ENCODE measurements at regions not wholly inside any gene's neighbourhood (a gene's known extent, or its start where the extent isn't known, plus 50 kb on each side); places are given as distances from the start of the nearest gene placed in this dataset.
"Not testable (repeated sequence)": the region's sequence is repeated elsewhere in the genome, so short reads cannot be mapped to it uniquely, and the experiment has no call there.

- intact Hi-C loops (cut with micrococcal nuclease); H3K9me3 Mint-ChIP-seq; H3K27ac Mint-ChIP-seq; H3K36me3 Mint-ChIP-seq (ENCODE audit: low read depth); H3K4me3 Mint-ChIP-seq; H3K27me3 Mint-ChIP-seq (ENCODE audit: insufficient read depth); DNase-seq (ENCODE audit: low spot score); H3K4me1 Mint-ChIP-seq (ENCODE audit: low read depth): not testable (repeated sequence)
Observed at GRCh38 chr4:189721016-189721993, 219.4 kb upstream of the FRG1 start.

GRCh38 chr4:189722324-189723003 is 218.2 kb upstream of the FRG1 start:
- H3K36me3 Mint-ChIP-seq (ENCODE audit: low read depth); H3K27ac Mint-ChIP-seq; intact Hi-C loops (cut with micrococcal nuclease); H3K4me3 Mint-ChIP-seq; H3K9me3 Mint-ChIP-seq; H3K4me1 Mint-ChIP-seq (ENCODE audit: low read depth); H3K27me3 Mint-ChIP-seq (ENCODE audit: insufficient read depth); DNase-seq (ENCODE audit: low spot score): not testable (repeated sequence)

- DNase-seq (ENCODE audit: low spot score); H3K27ac Mint-ChIP-seq; H3K27me3 Mint-ChIP-seq (ENCODE audit: insufficient read depth); H3K4me3 Mint-ChIP-seq; H3K36me3 Mint-ChIP-seq (ENCODE audit: low read depth); H3K4me1 Mint-ChIP-seq (ENCODE audit: low read depth); H3K9me3 Mint-ChIP-seq; intact Hi-C loops (cut with micrococcal nuclease): not testable (repeated sequence)
Observed at GRCh38 chr4:189727982-189728638, 212.6 kb upstream of the FRG1 start.

GRCh38 chr4:189731989-189732388 is 208.7 kb upstream of the FRG1 start:
- DNase-seq (ENCODE audit: low spot score); H3K9me3 Mint-ChIP-seq; H3K4me1 Mint-ChIP-seq (ENCODE audit: low read depth); H3K36me3 Mint-ChIP-seq (ENCODE audit: low read depth); H3K27me3 Mint-ChIP-seq (ENCODE audit: insufficient read depth); H3K27ac Mint-ChIP-seq; H3K4me3 Mint-ChIP-seq; intact Hi-C loops (cut with micrococcal nuclease): not testable (repeated sequence)

- H3K27ac Mint-ChIP-seq; H3K36me3 Mint-ChIP-seq (ENCODE audit: low read depth); intact Hi-C loops (cut with micrococcal nuclease); DNase-seq (ENCODE audit: low spot score); H3K9me3 Mint-ChIP-seq; H3K4me1 Mint-ChIP-seq (ENCODE audit: low read depth); H3K27me3 Mint-ChIP-seq (ENCODE audit: insufficient read depth); H3K4me3 Mint-ChIP-seq: not testable (repeated sequence)
Observed at GRCh38 chr4:189733507-189733906, 207.2 kb upstream of the FRG1 start.

- not testable (repeated sequence) for H3K4me3 Mint-ChIP-seq, H3K9me3 Mint-ChIP-seq
Observed at GRCh38 chr4:189734648-189735267, 205.9 kb upstream of the FRG1 start.

GRCh38 chr4:189736656-189737055 is 204.0 kb upstream of the FRG1 start:
- H3K9me3 Mint-ChIP-seq = peaks cover 12% of the 10 kb centered on the region
- intact Hi-C loops (cut with micrococcal nuclease); H3K27me3 Mint-ChIP-seq (ENCODE audit: insufficient read depth); DNase-seq (ENCODE audit: low spot score); H3K4me1 Mint-ChIP-seq (ENCODE audit: low read depth); H3K27ac Mint-ChIP-seq; H3K36me3 Mint-ChIP-seq (ENCODE audit: low read depth); H3K4me3 Mint-ChIP-seq: not testable (repeated sequence)

More at GRCh38 chr4:189734648-189735267, 205.9 kb upstream of the FRG1 start:
- H3K27ac Mint-ChIP-seq; H3K4me1 Mint-ChIP-seq (ENCODE audit: low read depth); intact Hi-C loops (cut with micrococcal nuclease); DNase-seq (ENCODE audit: low spot score); H3K36me3 Mint-ChIP-seq (ENCODE audit: low read depth); H3K27me3 Mint-ChIP-seq (ENCODE audit: insufficient read depth): not testable (repeated sequence)

- H3K27me3 Mint-ChIP-seq (ENCODE audit: insufficient read depth); H3K9me3 Mint-ChIP-seq; H3K27ac Mint-ChIP-seq; DNase-seq (ENCODE audit: low spot score); intact Hi-C loops (cut with micrococcal nuclease); H3K36me3 Mint-ChIP-seq (ENCODE audit: low read depth); H3K4me3 Mint-ChIP-seq; H3K4me1 Mint-ChIP-seq (ENCODE audit: low read depth): not testable (repeated sequence)
Observed at GRCh38 chr4:189740118-189740517, 200.6 kb upstream of the FRG1 start.

- intact Hi-C loops (cut with micrococcal nuclease) = no loop called here
- H3K4me3 Mint-ChIP-seq = no peak overlapping the region
- no peaks in the 10 kb centered on the region for H3K36me3 Mint-ChIP-seq (ENCODE audit: low read depth)
- H3K9me3 Mint-ChIP-seq = peaks cover 7% of the 10 kb centered on the region
- H3K27ac Mint-ChIP-seq = no peak overlapping the region
- H3K4me1 Mint-ChIP-seq (ENCODE audit: low read depth) = no peaks in the 10 kb centered on the region
- no peak for DNase-seq (ENCODE audit: low spot score)
- H3K27me3 Mint-ChIP-seq (ENCODE audit: insufficient read depth) = no peaks in the 10 kb centered on the region
Observed at GRCh38 chr4:189740873-189741272, 199.8 kb upstream of the FRG1 start.

GRCh38 chr4:189753092-189753491 is 187.6 kb upstream of the FRG1 start:
- H3K9me3 Mint-ChIP-seq; H3K4me1 Mint-ChIP-seq (ENCODE audit: low read depth); intact Hi-C loops (cut with micrococcal nuclease); DNase-seq (ENCODE audit: low spot score); H3K4me3 Mint-ChIP-seq; H3K27ac Mint-ChIP-seq; H3K36me3 Mint-ChIP-seq (ENCODE audit: low read depth); H3K27me3 Mint-ChIP-seq (ENCODE audit: insufficient read depth): not testable (repeated sequence)

GRCh38 chr4:189763583-189763982 is 177.1 kb upstream of the FRG1 start:
- intact Hi-C loops (cut with micrococcal nuclease) = no loop called here
- Mint-ChIP-seq H3K27ac (no peak overlapping the region), H3K36me3 (ENCODE audit: low read depth) (no peaks in the 10 kb centered on the region)

GRCh38 chr4:189765301-189765700 is 175.4 kb upstream of the FRG1 start:
- no peak overlapping the region for H3K4me3 Mint-ChIP-seq
- H3K36me3 Mint-ChIP-seq (ENCODE audit: low read depth) = no peaks in the 10 kb centered on the region
- no peak for DNase-seq (ENCODE audit: low spot score)
- H3K4me1 Mint-ChIP-seq (ENCODE audit: low read depth) = no peaks in the 10 kb centered on the region
- no peak overlapping the region for H3K27ac Mint-ChIP-seq
- no peaks in the 10 kb centered on the region for H3K27me3 Mint-ChIP-seq (ENCODE audit: insufficient read depth)
- intact Hi-C loops (cut with micrococcal nuclease) = no loop called here
- no peaks in the 10 kb centered on the region for H3K9me3 Mint-ChIP-seq

More at GRCh38 chr4:189763583-189763982, 177.1 kb upstream of the FRG1 start:
- Mint-ChIP-seq H3K27me3 (ENCODE audit: insufficient read depth) (no peaks in the 10 kb centered on the region), H3K9me3 (no peaks in the 10 kb centered on the region), H3K4me1 (ENCODE audit: low read depth) (no peaks in the 10 kb centered on the region), H3K4me3 (no peak overlapping the region)
- no peak for DNase-seq (ENCODE audit: low spot score)

Data from activated T-helper 1 cell treated with anti-CD3 and anti-CD28 coated beads, Interleukin-12 subunit alpha, Interleukin-12 subunit beta, Interleukin-2, Interleukin-4 antibody, amounts not matched to agents 30 ng/mL and 10 ng/mL and 1 ng/mL, durations not matched to agents 14 hours and 24 hours and 36 hours (primary cell).